HG03159 (cell line): ENCODE measurements at regions not wholly inside any gene's neighbourhood (a gene's known extent, or its start where the extent isn't known, plus 50 kb on each side); places are given as distances from the start of the nearest gene placed in this dataset.

Experiments
- ATAC-seq: cut with Tn5 transposase; IDR thresholded peaks from one replicate; pipeline ENCODE4 v1.9.1; 2021; ENCODE audit warnings: mild to moderate bottlenecking, moderate library complexity; ENCODE audit not compliant: unreplicated experiment

DNA sequence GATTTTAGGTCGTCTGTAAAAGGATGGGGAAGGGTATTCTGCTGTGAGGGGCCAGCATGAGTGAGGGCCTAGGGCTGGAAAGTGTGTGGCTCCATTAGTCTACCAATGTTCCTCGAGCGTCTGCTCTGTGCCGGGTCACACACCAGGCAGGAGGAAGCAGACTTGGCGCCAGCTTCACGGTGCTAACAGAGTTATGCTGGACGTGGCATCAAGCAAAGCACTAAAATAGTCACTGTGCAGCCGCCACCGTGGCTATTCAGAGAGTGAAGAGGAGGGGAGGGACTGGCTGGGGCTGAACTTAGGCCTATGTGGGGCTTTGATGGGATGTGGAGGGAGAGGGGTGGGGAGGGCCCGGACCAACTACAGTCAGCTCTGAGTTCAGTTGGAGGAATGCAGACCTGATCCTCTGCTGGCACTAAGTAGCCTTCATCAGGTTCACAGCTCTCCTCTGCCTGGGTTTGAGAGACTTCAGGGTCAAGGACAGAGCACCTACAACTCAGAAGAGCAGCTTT lies 83.9 kb upstream of the MSX1 start:
- ATAC-seq, result no peak

- ATAC-seq, result no peak
Observed at GRCh38 chr4:4772534-4772933, 86.9 kb upstream of the MSX1 start.

GRCh38 chr4:4771160-4771559 lies 88.3 kb upstream of the MSX1 start:
- ATAC-seq, result no peak

GRCh38 chr4:4770610-4771009 lies 88.9 kb upstream of the MSX1 start:
- ATAC-seq, result no peak

DNA sequence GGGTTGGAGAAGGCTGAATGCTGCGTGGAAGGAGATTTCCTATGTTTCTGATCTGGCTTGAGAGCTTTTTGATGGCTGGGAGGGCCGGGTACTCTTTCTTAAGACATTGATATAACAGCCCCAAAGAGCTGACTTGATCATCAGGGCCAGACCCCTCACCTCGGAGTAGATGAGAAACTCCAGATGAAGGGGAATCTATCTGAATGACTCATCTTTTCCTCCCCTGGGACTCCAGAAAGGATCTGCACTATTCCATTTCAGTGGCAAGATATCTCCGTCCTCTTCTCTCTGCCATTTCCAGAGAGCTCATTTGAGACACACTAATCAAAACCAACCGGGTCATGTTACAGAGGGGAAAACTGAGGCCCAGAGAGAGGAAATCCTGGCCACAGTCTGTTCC lies 92.9 kb upstream of the MSX1 start:
- ATAC-seq, result no peak

GRCh38 chr4:4765811-4766210 lies 93.7 kb upstream of the MSX1 start:
- no peak for ATAC-seq

DNA sequence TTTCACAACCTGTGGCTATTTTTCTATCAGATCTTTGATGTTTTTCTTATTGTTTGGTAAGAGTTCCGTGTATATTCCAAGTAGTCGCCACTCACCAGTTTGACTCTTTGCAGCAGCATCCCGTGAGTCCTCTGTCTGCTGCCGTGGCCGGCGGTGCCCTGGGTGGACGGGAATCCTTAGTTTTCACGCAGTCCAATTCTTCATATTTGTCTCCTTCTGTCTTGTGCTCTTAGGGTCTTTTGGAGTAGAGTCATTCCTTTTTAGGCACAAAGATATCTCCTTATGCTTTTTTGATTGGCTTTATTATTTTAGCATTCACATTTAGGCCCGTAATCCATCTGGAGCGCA lies 94.9 kb upstream of the MSX1 start:
- ATAC-seq, result no peak

- ATAC-seq, result no peak
Observed at GRCh38 chr4:4763822-4764557, 95.5 kb upstream of the MSX1 start.

- peak; percentile 87 for ATAC-seq
Observed at GRCh38 chr4:4762909-4763821, 96.3 kb upstream of the MSX1 start.

- no peak for ATAC-seq
Observed at GRCh38 chr4:4762300-4762699, 97.2 kb upstream of the MSX1 start.

- no peak for ATAC-seq
Observed at GRCh38 chr4:4761128-4761982, 98.1 kb upstream of the MSX1 start.

DNA sequence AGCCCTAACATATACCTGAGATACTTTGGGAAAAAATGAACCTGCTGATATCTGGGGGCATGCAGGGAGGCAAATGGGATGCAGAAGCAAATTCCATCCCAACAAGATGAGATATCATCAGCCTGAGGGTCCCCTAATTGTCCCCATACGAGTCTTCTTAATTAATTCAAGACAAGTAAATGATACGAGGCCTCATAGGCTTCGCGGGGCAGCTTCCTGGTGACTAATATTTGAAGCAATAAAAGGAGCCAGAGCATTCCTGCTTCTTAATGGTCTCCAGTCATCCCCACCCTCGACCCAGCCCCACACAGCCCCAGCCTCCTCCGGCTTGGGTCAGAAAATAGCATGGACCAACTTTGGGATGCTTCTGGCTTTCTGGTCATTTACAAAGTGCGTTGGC lies 99.6 kb upstream of the MSX1 start:
- no peak for ATAC-seq

- ATAC-seq, result no peak
Observed at GRCh38 chr4:4759232-4759631, 100.2 kb upstream of the MSX1 start.

GRCh38 chr4:4758681-4759080 lies 100.8 kb upstream of the MSX1 start:
- ATAC-seq, result no peak

- no peak for ATAC-seq
Observed at GRCh38 chr4:4755306-4755705, 104.2 kb upstream of the MSX1 start.

GRCh38 chr4:4754641-4755040 lies 104.8 kb upstream of the MSX1 start:
- no peak for ATAC-seq

DNA sequence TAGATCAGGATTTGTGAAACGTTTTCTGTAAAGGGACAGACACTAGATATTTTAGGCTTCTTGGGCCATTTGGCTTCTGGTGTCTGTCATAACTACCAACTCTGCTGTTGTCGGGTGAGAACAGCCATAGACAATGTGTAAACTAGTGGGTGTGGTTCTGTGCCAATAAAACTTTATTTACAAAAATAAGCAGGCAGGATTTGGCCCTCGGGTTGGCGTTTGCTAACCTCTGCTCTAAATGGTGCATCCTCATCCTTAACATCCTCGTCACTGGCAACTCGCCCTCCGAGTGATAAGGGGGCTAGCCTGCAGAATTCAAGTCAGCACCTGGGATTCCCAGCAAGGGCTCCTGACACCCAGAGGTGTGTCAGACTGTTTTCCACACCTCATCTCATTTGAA lies 105.8 kb upstream of the MSX1 start:
- no peak for ATAC-seq

- ATAC-seq, result no peak
Observed at GRCh38 chr4:4752576-4753401, 106.7 kb upstream of the MSX1 start.

DNA sequence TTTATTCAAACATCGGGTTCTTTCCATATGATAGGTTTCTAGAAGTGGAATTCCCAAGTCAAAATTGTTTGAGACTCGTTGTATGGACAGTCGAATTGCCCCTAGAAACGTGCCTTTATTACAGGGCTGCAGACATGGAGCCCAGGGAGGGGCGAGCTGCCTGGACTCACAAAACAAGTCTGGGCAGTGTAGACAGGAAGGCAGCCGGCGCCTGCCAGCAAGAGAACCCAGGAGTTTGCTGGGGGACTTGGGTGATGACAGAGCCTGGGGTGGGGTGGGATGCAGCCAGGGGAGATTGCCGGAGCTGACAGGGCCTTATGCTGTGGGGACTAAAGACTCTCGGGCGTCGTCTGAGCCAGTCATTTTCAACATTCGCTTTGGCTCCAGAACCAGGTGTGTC lies 107.4 kb upstream of the MSX1 start:
- ATAC-seq, result no peak

- ATAC-seq, result no peak
Observed at GRCh38 chr4:4750187-4750586, 109.3 kb upstream of the MSX1 start.
